Hematopoietic multipotent progenitor cell treated with erythropoietin and hydrocortisone succinate and interleukin-3 and kit ligand, for 8 days (in vitro differentiated cells): ENCODE measurements at regions not wholly inside any gene's neighbourhood (a gene's known extent, or its start where the extent isn't known, plus 50 kb on each side); places are given as distances from the start of the nearest gene placed in this dataset.
A peak's percentile ranks its signal among the peaks of the same experiment; 100 is the strongest.
"Not testable (repeated sequence)": the region's sequence is repeated elsewhere in the genome, so short reads cannot be mapped to it uniquely, and the experiment has no call there.

Experiments used
- DNase-seq: peaks from one replicate; pipeline ENCODE4 v3.0.0-alpha.2; 2015

GRCh38 chr9:71268871-71269635, 147.6 kb upstream of the TRPM3 start:
- no peak for DNase-seq

GRCh38 chr9:71263451-71263850, 142.0 kb upstream of the TRPM3 start:
- no peak for DNase-seq

- not testable (repeated sequence) for DNase-seq
Measured at GRCh38 chr9:71260419-71260818, 139.0 kb upstream of the TRPM3 start.

- no peak for DNase-seq
Measured at GRCh38 chr9:71254592-71255277, 133.3 kb upstream of the TRPM3 start.

GRCh38 chr9:71253011-71253410, 131.6 kb upstream of the TRPM3 start:
- DNase-seq, result no peak

- DNase-seq, result no peak
Measured at GRCh38 chr9:71250581-71250980, 129.2 kb upstream of the TRPM3 start.

- DNase-seq, result peak; percentile 75
Measured at GRCh38 chr9:71249729-71250317, 128.4 kb upstream of the TRPM3 start.

GRCh38 chr9:71245651-71246050, 124.2 kb upstream of the TRPM3 start:
- DNase-seq, result no peak

GRCh38 chr9:71243951-71244350, 122.5 kb upstream of the TRPM3 start:
- no peak for DNase-seq

- DNase-seq, result no peak
Measured at GRCh38 chr9:71242081-71242480, 120.7 kb upstream of the TRPM3 start.

- DNase-seq, result no peak
Measured at GRCh38 chr9:71237051-71237450, 115.6 kb upstream of the TRPM3 start.

GRCh38 chr9:71233646-71234045, 112.2 kb upstream of the TRPM3 start:
- no peak for DNase-seq

GRCh38 chr9:71223953-71224538, 102.6 kb upstream of the TRPM3 start:
- no peak for DNase-seq

GRCh38 chr9:71218774-71219173, 97.4 kb upstream of the TRPM3 start:
- DNase-seq, result no peak

- DNase-seq, result no peak
Measured at GRCh38 chr9:71213633-71214032, 92.2 kb upstream of the TRPM3 start.

GRCh38 chr9:71210326-71210725, 88.9 kb upstream of the TRPM3 start:
- DNase-seq, result no peak

- DNase-seq, result no peak
Measured at GRCh38 chr9:71209890-71210289, 88.5 kb upstream of the TRPM3 start.

- DNase-seq, result no peak
Measured at GRCh38 chr9:71202931-71203330, 81.5 kb upstream of the TRPM3 start.

GRCh38 chr9:71191708-71192107, 70.3 kb upstream of the TRPM3 start:
- DNase-seq, result no peak

- no peak for DNase-seq
Measured at GRCh38 chr9:71183251-71183650, 61.8 kb upstream of the TRPM3 start.

GRCh38 chr9:71179183-71179582, 57.8 kb upstream of the TRPM3 start:
- DNase-seq, result no peak

GRCh38 chr9:71177901-71178300, 56.5 kb upstream of the TRPM3 start:
- no peak for DNase-seq

GRCh38 chr9:71171517-71171916, 50.1 kb upstream of the TRPM3 start:
- DNase-seq, result no peak
